GM19397 (cell line): ENCODE measurements at regions not wholly inside any gene's neighbourhood (a gene's known extent, or its start where the extent isn't known, plus 50 kb on each side); places are given as distances from the start of the nearest gene placed in this dataset.
"Not testable (repeated sequence)": the region's sequence is repeated elsewhere in the genome, so short reads cannot be mapped to it uniquely, and the experiment has no call there.

Experiments used
- ATAC-seq: cut with Tn5 transposase; IDR thresholded peaks from one replicate; pipeline ENCODE4 v1.9.1; 2021; ENCODE audit warnings: mild to moderate bottlenecking, moderate library complexity; ENCODE audit not compliant: unreplicated experiment

GRCh38 chr10:2067015-2067414 lies 329.7 kb upstream of the ADARB2 start:
- ATAC-seq: no peak

GRCh38 chr10:2054728-2055127 lies 317.4 kb upstream of the ADARB2 start:
- ATAC-seq: no peak

GRCh38 chr10:2053805-2054204 lies 316.5 kb upstream of the ADARB2 start:
- no peak for ATAC-seq

- ATAC-seq: no peak
These were observed 313.8 kb upstream of the ADARB2 start for GRCh38 chr10:2051108-2051507.

GRCh38 chr10:2049560-2049959 lies 312.2 kb upstream of the ADARB2 start:
- no peak for ATAC-seq

- no peak for ATAC-seq
These were observed 311.1 kb upstream of the ADARB2 start for GRCh38 chr10:2048337-2048973.

GRCh38 chr10:2047679-2048078 lies 310.4 kb upstream of the ADARB2 start:
- no peak for ATAC-seq

GRCh38 chr10:2043379-2043778 lies 306.1 kb upstream of the ADARB2 start:
- no peak for ATAC-seq

- ATAC-seq: no peak
These were observed 300.7 kb upstream of the ADARB2 start for GRCh38 chr10:2038036-2038435.

- no peak for ATAC-seq
These were observed 299.9 kb upstream of the ADARB2 start for GRCh38 chr10:2037246-2037645.

- ATAC-seq: no peak
These were observed 298.9 kb upstream of the ADARB2 start for GRCh38 chr10:2036209-2036608.

- no peak for ATAC-seq
These were observed 292.7 kb upstream of the ADARB2 start for GRCh38 chr10:2030046-2030445.

- ATAC-seq: no peak
These were observed 289.6 kb upstream of the ADARB2 start for GRCh38 chr10:2026936-2027335.

GRCh38 chr10:2024750-2025149 lies 287.4 kb upstream of the ADARB2 start:
- ATAC-seq: not testable (repeated sequence)

GRCh38 chr10:2023687-2024086 lies 286.4 kb upstream of the ADARB2 start:
- no peak for ATAC-seq

- ATAC-seq: no peak
These were observed 285.1 kb upstream of the ADARB2 start for GRCh38 chr10:2022401-2022800.

- ATAC-seq: no peak
These were observed 283.5 kb upstream of the ADARB2 start for GRCh38 chr10:2020836-2021235.

- no peak for ATAC-seq
These were observed 282.5 kb upstream of the ADARB2 start for GRCh38 chr10:2019803-2020202.

GRCh38 chr10:2019281-2019680 lies 282.0 kb upstream of the ADARB2 start:
- no peak for ATAC-seq

- no peak for ATAC-seq
These were observed 277.2 kb upstream of the ADARB2 start for GRCh38 chr10:2014541-2014940.

GRCh38 chr10:2012209-2012608 lies 274.9 kb upstream of the ADARB2 start:
- ATAC-seq: no peak

- ATAC-seq: no peak
These were observed 273.9 kb upstream of the ADARB2 start for GRCh38 chr10:2011106-2011716.

GRCh38 chr10:2005546-2005945 lies 268.2 kb upstream of the ADARB2 start:
- ATAC-seq: no peak
